Loucy (cell line): ENCODE measurements at regions not wholly inside any gene's neighbourhood (a gene's known extent, or its start where the extent isn't known, plus 50 kb on each side); places are given as distances from the start of the nearest gene placed in this dataset.

Source experiments
- H2AFZ ChIP-seq: fragments of 200-600 bp; sonication (generic); 2 replicates; pipeline ENCODE4 v1.6.0; 2016; ENCODE audit warnings: antibody characterized with exemption, mild to moderate bottlenecking, low read length, moderate library complexity
- H3F3A ChIP-seq: fragments of 200-600 bp; 2 replicates; pipeline ENCODE4 v1.6.0; 2016; ENCODE audit warnings: antibody characterized with exemption, low read depth, mild to moderate bottlenecking
- H3K27me3 ChIP-seq: fragments of 200-600 bp; sonication (generic); 2 replicates; pipeline ENCODE4 v1.6.1; 2014; ENCODE audit warnings: low read length, mild to moderate bottlenecking; ENCODE audit not compliant: insufficient read depth, poor library complexity, severe bottlenecking
- H3K36me3 ChIP-seq: fragments of 200-600 bp; sonication (generic); 2 replicates; pipeline ENCODE4 v1.6.1; 2016; ENCODE audit warnings: low read length; ENCODE audit not compliant: insufficient read depth
- H3K4me1 ChIP-seq: fragments of 200-600 bp; sonication (generic); 2 replicates; pipeline ENCODE4 v1.5.1; 2014; ENCODE audit warnings: low read length, mild to moderate bottlenecking; ENCODE audit not compliant: insufficient read depth, poor library complexity, severe bottlenecking
- H3K4me2 ChIP-seq: fragments of 200-600 bp; sonication (generic); 2 replicates; pipeline ENCODE4 v1.6.0; 2014; ENCODE audit warnings: antibody characterized with exemption, low read length, low read depth, mild to moderate bottlenecking; ENCODE audit not compliant: poor library complexity, severe bottlenecking
- H3K4me3 ChIP-seq: fragments of 200-600 bp; sonication (generic); 2 replicates; pipeline ENCODE4 v1.5.1; 2014; ENCODE audit warnings: low read length, mild to moderate bottlenecking, mixed read lengths; ENCODE audit not compliant: poor library complexity, severe bottlenecking
- H3K79me2 ChIP-seq: fragments of 200-600 bp; sonication (generic); 2 replicates; pipeline ENCODE4 v1.6.1; 2014; ENCODE audit warnings: low read length; ENCODE audit not compliant: insufficient read depth
- H3K9ac ChIP-seq: fragments of 200-600 bp; sonication (generic); 2 replicates; pipeline ENCODE4 v1.6.0; 2014; ENCODE audit warnings: mild to moderate bottlenecking, low read depth, low read length, moderate library complexity; ENCODE audit not compliant: poor library complexity, severe bottlenecking
- H3K9me2 ChIP-seq: fragments of 200-600 bp; sonication (generic); replicated peaks from 2 replicates; pipeline ENCODE4 v1.6.1; 2016; ENCODE audit warnings: low read depth, low read length, mixed read lengths
- H3K9me3 ChIP-seq: fragments of 200-600 bp; sonication (generic); 2 replicates; pipeline ENCODE4 v1.6.1; 2014; ENCODE audit warnings: mild to moderate bottlenecking, antibody characterized with exemption, low read length, low read depth; ENCODE audit not compliant: insufficient read depth
- H4K20me1 ChIP-seq: fragments of 200-600 bp; sonication (generic); 2 replicates; pipeline ENCODE4 v1.6.0; 2014; ENCODE audit warnings: antibody characterized with exemption, low read length, mild to moderate bottlenecking; ENCODE audit not compliant: insufficient read depth, poor library complexity, severe bottlenecking
- EZH2phosphoT487 ChIP-seq: fragments of 200-600 bp; IDR thresholded peaks from 2 replicates; pipeline ENCODE4 v1.6.1; 2018; ENCODE audit warnings: antibody characterized with exemption, mild to moderate bottlenecking, moderate library complexity, borderline replicate concordance
- TF ChIP-seq, protein P1 (sequence below): fragments of 200-600 bp; sonication (generic); conservative IDR thresholded peaks from 2 replicates; pipeline ENCODE4 v1.5.1; 2014; ENCODE audit warnings: mild to moderate bottlenecking, antibody characterized with exemption, low read length

- Histone ChIP-seq H3K36me3 (no peaks in the 10 kb centered on the region), H3K9me2 (no peaks in the 10 kb centered on the region), H3K4me1 (peaks cover 28% of the 10 kb centered on the region), H4K20me1 (no peaks in the 10 kb centered on the region), H3K9ac (no peak overlapping the region), H2AFZ (no peak overlapping the region), H3K9me3 (no peaks in the 10 kb centered on the region), H3K4me3 (no peak overlapping the region), H3F3A (no peaks in the 10 kb centered on the region), H3K27me3 (no peaks in the 10 kb centered on the region), H3K79me2 (no peaks in the 10 kb centered on the region), H3K4me2 (no peak overlapping the region)
- TF ChIP-seq, protein P1, sequence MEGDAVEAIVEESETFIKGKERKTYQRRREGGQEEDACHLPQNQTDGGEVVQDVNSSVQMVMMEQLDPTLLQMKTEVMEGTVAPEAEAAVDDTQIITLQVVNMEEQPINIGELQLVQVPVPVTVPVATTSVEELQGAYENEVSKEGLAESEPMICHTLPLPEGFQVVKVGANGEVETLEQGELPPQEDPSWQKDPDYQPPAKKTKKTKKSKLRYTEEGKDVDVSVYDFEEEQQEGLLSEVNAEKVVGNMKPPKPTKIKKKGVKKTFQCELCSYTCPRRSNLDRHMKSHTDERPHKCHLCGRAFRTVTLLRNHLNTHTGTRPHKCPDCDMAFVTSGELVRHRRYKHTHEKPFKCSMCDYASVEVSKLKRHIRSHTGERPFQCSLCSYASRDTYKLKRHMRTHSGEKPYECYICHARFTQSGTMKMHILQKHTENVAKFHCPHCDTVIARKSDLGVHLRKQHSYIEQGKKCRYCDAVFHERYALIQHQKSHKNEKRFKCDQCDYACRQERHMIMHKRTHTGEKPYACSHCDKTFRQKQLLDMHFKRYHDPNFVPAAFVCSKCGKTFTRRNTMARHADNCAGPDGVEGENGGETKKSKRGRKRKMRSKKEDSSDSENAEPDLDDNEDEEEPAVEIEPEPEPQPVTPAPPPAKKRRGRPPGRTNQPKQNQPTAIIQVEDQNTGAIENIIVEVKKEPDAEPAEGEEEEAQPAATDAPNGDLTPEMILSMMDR, result no peak
- TF ChIP-seq EZH2phosphoT487, result no peak
Observed at GRCh38 chr12:24723759-24724158, 225.1 kb downstream of the BCAT1 start.

DNA sequence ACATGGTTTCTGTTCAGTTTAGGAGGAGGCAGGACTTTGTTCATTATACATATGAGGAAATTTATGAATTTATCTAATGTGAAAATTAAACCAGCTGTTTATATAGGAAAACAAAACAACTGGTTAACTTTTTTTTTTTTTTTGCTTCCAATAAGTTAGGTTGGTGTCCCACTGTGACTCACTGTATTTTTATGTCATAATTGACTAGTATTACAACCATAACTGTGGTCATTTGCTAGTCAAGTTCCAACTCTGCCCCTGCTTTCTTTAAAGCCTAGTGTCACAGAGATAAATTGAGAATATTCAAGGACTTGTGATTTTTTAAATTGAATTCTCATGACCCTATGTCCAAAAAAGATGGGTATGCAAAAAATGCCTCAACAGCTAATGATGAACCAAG, 227.7 kb downstream of the BCAT1 start:
- Histone ChIP-seq H3F3A (no peaks in the 10 kb centered on the region), H2AFZ (no peak overlapping the region), H3K9ac (no peak overlapping the region), H3K36me3 (no peaks in the 10 kb centered on the region), H3K9me2 (no peaks in the 10 kb centered on the region), H4K20me1 (no peaks in the 10 kb centered on the region), H3K4me3 (no peak overlapping the region), H3K9me3 (no peaks in the 10 kb centered on the region), H3K27me3 (no peaks in the 10 kb centered on the region), H3K4me2 (no peak overlapping the region), H3K79me2 (no peaks in the 10 kb centered on the region), H3K4me1 (peaks cover 17% of the 10 kb centered on the region)
- no peak for TF ChIP-seq EZH2phosphoT487
- TF ChIP-seq, protein P1, result no peak

- Histone ChIP-seq H3K4me2 (peak overlapping the region; percentile 12), H4K20me1 (no peaks in the 10 kb centered on the region), H3F3A (no peaks in the 10 kb centered on the region), H3K4me1 (peaks cover 17% of the 10 kb centered on the region), H2AFZ (no peak overlapping the region), H3K27me3 (no peaks in the 10 kb centered on the region), H3K4me3 (no peak overlapping the region), H3K9me3 (no peaks in the 10 kb centered on the region), H3K79me2 (no peaks in the 10 kb centered on the region), H3K9ac (no peak overlapping the region), H3K36me3 (no peaks in the 10 kb centered on the region), H3K9me2 (no peaks in the 10 kb centered on the region)
- TF ChIP-seq EZH2phosphoT487, result no peak
- TF ChIP-seq, protein P1, result no peak
Observed at GRCh38 chr12:24719293-24719721, 229.6 kb downstream of the BCAT1 start.
